Hematopoietic multipotent progenitor cell treated with erythropoietin and hydrocortisone succinate and interleukin-3 and kit ligand, for 6 days (in vitro differentiated cells): ENCODE measurements at regions not wholly inside any gene's neighbourhood (a gene's known extent, or its start where the extent isn't known, plus 50 kb on each side); places are given as distances from the start of the nearest gene placed in this dataset.
A peak's percentile ranks its signal among the peaks of the same experiment; 100 is the strongest.
"Not testable (repeated sequence)": the region's sequence is repeated elsewhere in the genome, so short reads cannot be mapped to it uniquely, and the experiment has no call there.

ENCODE experiments used
- DNase-seq: peaks from one replicate; pipeline ENCODE4 v3.0.0-alpha.2; 2015

DNA sequence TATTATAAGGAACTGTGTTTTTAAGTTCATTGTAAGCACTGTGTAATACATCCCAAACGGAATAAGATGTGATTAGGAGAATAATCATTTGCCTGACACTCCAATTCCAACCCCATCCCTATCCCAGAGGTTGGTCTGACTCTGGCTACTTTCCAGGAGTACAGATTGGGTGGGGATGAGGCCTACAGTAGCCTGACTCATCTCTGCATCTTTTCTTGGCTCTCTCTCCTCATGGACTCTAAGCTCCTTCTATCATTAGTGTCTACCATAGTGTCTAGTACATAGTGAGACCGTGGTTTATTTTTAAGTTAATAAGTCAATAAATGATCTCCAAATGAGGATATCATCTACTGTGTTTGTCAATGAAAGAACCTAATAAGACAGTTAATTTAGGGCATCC, 92.2 kb upstream of the CNKSR3 start:
- DNase-seq = no peak

- no peak for DNase-seq
These were observed 93.6 kb upstream of the CNKSR3 start for GRCh38 chr6:154604119-154604518.

DNA sequence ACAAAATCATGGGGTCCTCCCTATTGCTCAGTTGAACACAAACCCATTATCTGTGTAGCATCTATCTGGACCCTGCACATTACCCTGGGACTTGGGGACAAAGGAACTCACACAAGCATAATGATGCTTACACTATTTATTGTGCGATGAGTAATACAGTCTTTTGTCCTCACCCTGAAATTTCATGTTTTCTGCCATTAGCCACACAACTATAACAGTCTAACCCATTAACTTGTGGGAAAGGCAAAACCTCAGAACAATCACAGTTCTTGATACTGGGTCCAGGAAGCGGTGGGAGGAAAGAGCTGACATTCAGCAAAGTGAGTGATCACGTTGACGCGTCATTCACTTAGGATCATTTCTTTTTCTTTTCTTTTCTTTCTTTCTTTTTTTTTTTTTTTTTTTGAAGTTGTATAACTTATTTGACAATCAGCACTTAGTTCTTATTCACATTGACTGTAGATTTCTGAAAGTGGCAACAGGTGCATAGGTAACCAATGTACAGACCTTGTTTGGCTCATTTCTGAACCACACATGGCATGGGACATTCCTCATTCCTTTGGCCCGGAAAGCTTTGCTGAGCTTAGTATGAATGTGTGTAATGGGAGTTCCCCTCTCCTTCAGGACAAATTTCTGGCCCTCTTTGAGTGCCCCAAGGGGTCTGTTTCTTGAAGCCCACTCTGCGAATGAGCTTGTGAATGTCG, 94.8 kb upstream of the CNKSR3 start:
- no peak for DNase-seq

GRCh38 chr6:154605882-154606370, 95.4 kb upstream of the CNKSR3 start:
- no peak for DNase-seq

- no peak for DNase-seq
These were observed 96.0 kb upstream of the CNKSR3 start for GRCh38 chr6:154606457-154606856.

- DNase-seq = no peak
These were observed 96.4 kb upstream of the CNKSR3 start for GRCh38 chr6:154606860-154607259.

GRCh38 chr6:154611241-154611640, 100.8 kb upstream of the CNKSR3 start:
- DNase-seq = no peak

DNA sequence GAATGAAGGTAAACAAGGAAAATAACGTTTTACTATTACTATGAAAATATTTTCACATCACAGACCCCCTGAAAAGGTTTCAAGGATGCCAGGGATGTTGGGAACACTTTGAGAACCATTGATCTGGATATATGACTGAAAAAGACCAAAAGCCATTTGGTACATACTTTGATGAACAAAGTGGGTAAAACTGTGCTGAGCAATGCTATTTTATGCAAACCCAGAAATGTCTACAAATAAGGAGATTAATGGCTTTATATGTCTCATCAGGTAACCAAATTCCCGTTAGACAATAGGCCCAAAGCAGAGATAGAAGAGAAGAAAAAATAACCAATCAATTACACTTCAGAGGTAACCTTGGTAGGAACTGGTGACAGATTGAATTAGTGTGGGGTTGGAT, 101.4 kb upstream of the CNKSR3 start:
- no peak for DNase-seq

DNA sequence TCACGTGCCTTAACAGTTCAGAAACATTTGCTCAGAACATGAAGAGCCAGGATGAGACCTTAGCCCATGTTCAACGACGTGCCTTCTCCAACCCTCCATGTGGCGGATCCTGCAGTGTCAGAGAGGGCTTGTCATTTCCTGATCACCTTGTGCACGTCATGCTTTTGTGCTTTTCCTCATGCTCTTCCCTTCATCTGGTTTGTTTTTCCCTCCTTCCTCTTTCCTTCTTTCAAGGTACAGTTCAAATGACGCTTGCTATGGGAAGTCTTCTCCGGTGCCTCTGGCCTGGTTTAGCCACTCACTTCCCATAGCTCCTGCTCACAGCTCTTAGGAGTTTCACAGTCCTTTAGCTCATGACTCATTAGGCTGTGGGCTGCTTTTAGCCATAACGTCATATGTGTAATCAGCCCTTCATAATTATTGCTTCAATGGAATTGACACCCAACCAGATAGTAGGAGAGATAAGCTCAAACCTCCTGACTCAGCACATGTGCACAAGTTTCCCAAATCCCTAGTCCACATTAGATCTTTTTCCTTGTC, 102.7 kb upstream of the CNKSR3 start:
- peak; percentile 30 for DNase-seq

DNA sequence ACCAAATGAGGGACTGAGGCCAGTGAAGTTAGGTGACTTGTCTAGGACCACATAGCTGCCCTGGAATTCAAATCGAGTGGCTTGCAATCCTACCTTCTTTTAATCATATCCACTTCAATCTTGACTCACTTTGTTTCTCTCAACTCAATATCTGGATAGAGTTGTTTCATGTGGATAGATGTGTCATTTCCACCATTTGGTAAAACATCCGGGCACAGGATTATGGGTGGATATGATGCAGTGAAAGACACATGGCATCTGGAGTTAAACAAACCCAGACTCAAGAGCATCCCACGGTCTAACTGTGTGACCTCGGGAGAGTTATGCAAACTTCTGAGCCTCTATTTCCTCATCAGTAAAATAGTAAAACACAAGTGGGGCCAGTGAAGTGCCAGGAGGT, 103.6 kb upstream of the CNKSR3 start:
- no peak for DNase-seq

DNA sequence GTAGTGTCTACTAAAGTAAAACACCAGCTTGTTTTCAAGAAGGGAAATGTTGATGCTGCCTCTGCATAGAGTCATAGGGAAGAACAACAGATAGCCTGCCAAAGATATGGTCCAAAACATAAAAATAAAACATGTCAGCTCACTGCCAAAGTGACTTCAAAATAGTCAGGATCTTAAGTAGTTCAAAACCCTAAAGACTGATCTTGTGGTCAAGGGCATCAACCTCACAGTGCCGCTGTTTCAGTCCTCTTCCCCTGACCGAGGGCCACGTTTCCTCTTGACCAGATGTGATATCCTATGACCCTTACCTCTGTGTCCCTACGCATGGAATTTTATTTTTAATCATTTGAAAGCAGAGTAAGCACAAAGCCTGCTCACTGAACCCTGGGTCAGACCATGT, 104.2 kb upstream of the CNKSR3 start:
- no peak for DNase-seq

- DNase-seq = peak; percentile 81
These were observed 105.1 kb upstream of the CNKSR3 start for GRCh38 chr6:154615483-154616025.

GRCh38 chr6:154617175-154617574, 106.7 kb upstream of the CNKSR3 start:
- DNase-seq = no peak

- DNase-seq = no peak
These were observed 108.7 kb upstream of the CNKSR3 start for GRCh38 chr6:154619146-154619545.

DNA sequence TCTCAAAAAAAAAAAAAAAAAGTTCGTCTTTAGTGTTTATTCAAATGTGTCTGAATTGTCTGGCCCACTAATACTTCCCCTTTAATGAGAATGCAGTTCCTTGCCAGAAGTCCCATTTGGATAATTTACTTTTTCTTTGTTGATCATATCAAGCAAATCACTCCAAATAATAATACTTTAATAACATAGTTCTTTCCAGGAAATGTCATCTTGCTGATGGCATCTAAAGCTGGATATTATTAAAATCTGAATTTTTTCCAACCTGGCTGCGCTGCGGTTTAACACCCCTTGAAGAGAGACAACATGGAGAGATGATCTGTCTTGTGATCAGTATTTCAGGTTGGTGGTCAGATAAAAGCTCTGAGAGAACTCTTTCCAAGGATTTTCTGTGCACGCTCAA, 111.2 kb upstream of the CNKSR3 start:
- no peak for DNase-seq

DNA sequence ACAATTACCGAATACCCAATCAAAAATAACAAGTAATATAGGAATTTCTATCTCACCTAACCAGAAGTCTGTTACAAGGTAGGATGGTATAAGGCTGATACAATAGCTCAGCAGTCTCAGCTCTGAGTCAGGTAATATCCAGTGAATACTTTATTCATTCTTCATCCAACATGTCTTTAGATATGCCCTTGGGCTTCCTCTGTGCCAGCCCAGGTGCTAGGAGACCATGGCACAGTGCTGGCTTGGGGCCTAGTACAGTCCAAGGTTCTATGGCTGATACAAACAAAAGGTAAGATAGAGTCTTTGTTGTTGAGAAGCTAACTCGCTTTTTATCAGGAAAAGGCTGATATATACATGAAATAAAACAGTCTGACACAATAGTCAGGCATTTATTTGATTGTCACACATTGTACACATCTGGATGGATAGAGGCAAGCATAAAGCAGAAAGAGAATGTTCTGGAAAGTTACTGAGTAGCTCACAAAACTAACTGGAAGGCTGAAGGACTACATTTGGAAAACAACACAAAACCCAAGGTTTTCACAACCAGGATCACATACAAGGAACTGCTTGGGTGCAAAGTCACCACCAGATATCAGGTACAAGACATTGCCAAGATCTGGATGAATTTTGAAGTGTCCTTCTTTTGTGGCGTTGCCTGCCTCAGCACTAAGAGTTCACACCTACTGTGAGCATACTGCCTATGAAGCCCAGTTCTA, 110.4 kb upstream of the SCAF8 start:
- no peak for DNase-seq

DNA sequence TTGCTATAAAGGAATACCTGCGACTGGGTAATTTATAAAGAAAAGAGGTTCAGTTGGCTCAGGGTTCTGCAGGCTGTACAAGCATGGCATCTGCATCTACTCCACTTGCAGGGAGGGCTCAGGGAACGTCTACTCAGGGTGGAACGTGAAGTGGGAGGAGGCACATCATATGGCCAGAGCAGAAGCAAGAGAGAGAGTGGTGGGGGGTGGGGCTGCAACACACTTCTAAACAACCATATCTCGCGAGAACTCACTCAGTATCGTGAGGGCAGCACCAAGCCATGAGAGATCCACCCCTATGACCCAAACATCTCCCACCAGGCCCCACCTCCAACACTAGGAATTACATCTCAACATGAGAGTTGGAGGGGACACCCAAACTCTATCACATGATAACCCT, 109.8 kb upstream of the SCAF8 start:
- DNase-seq = no peak

DNA sequence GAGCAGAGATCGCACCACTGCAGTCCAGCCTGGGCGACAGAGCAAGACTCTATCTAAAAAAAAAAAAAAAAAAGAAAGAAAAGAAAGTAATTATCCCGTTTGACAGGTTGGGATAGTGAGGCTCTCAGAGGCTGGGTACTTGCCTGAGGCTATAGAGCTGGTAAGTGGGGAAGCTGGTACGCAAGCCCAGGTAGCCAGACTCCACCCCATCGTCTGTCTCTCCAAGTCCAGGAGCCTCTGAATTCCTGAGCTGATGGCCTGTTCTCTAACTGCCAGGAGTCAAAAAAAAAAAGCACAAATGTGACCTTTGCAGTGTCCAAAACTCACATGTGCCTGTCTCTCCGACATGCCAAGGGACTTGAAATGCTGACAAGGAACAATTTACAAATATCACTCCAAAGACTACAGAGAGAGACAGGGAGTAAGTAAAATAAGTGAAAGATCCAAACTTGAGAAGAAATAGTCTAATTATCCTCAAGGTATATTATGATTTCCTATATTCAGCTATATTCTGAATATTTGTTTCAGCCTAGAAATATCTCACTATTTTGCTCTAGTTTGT, 109.1 kb upstream of the SCAF8 start:
- DNase-seq = no peak

- DNase-seq = not testable (repeated sequence)
These were observed 108.5 kb upstream of the SCAF8 start for GRCh38 chr6:154624727-154625126.

DNA sequence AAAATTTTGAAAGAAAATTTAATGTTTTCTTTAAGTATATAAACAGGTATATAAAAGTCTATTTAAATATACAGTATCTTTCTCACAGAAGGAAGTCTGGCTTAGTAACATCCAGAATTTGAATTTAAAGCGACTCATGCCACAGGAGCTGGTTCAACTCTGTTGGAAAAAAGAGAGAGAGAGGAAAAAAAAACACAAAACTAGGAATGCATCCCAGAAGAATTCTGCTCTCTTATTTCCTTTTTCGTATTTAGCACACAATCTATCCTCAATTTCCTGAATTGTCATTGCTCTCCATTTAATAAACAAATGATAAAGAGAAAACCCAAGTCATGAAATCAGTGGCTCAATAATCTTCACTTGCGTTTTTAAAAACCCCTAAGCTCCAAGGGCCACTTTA, 107.5 kb upstream of the SCAF8 start:
- no peak for DNase-seq

DNA sequence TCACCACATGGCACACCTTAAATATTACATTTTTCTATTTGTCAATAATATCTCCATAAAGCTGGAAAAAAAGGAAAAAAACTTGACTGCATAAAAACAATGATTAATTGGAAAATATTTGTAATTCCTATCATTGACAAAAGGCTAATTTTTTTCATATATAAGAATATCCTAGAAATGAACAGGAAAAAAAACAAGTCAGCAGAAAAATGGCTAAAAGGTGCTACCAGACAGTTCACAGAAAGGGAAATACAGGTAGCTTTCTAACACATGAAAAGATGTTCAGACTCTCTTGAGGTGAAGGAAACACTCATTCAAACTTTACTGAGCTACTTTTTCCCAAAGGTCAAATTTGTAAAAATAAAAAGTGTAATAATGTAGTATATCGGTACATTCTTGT, 104.1 kb upstream of the SCAF8 start:
- DNase-seq = no peak

GRCh38 chr6:154632119-154632518, 101.1 kb upstream of the SCAF8 start:
- no peak for DNase-seq

DNA sequence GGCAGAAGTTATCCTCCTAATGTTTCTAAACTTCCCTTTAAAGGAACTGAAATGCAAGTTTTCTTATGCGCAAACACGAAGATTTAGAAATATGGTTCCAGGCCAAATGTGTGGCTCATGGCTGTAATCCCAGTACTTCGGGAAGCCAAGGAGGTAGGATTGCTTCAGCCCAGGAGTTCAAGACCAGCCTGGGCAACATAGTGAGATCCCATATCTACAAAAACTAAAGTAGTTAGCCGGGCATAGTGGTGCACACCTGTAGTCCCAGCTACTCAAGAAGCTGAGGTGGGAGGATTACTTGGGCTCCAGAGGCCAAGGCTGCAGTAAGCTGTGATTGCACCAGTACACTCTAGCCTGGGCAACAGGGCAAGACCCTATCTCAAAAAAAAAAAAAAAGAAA, 95.8 kb upstream of the SCAF8 start:
- no peak for DNase-seq

DNA sequence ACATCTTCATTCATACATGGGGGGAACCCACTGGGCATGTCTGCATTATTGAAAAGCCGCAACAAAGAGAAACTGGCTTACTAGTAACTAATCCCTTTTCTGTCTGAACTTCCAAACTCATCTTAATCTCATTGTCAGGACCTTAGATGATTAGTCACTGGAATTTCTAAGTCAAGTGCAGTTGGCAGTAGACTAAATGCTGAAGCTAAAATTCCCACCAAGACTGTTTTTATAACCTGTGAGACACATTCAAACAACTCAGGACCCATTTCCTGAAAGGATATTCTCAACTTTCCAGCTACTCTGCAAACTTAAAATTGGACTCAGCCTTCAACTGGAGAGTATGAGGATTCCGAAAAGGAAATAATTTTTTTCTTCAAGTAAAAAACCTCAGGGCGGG, 94.8 kb upstream of the SCAF8 start:
- no peak for DNase-seq
